Fibroblast of lung (primary cell): ENCODE measurements at regions not wholly inside any gene's neighbourhood (a gene's known extent, or its start where the extent isn't known, plus 50 kb on each side); places are given as distances from the start of the nearest gene placed in this dataset.

ENCODE experiments used
- EZH2 ChIP-seq: IDR thresholded peaks from 2 replicates; pipeline ENCODE4 v1.5.1; 2012; ENCODE audit warnings: low read length, control low read depth, mild to moderate bottlenecking; ENCODE audit errors: missing control alignments
- TF ChIP-seq, protein P1 (sequence below), 2 donors: IDR thresholded peaks in 1 of 2; conservative IDR thresholded peaks in 1 of 2; 1 replicate in 1 of 2; 2 replicates in 1 of 2; pipeline ENCODE4 v1.5.1; 2011 to 2012; ENCODE audit warnings: low read length in 2 of 2, control low read depth in 1 of 2, inconsistent platforms in 1 of 2, low read depth in 1 of 2, mild to moderate bottlenecking in 1 of 2

DNA sequence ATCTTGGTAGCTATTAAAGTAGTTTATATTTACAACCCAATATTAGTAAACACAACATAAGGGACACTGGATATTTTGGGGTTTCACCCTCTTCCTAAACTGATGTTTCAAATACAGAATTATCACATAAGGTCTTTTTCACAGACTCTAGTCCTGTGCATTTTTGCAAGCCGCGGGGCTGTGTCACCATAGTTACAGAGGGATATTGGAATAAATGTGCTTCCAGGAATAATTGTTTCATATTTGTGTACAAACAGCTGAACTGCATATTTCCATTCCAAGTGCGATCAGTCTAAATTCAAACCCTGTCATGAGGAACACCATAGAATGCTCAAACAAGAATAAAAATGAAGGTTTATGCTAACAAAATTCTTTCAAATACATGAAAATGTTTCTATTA, 762.5 kb upstream of the ARGLU1 start:
- TF ChIP-seq, protein P1, sequence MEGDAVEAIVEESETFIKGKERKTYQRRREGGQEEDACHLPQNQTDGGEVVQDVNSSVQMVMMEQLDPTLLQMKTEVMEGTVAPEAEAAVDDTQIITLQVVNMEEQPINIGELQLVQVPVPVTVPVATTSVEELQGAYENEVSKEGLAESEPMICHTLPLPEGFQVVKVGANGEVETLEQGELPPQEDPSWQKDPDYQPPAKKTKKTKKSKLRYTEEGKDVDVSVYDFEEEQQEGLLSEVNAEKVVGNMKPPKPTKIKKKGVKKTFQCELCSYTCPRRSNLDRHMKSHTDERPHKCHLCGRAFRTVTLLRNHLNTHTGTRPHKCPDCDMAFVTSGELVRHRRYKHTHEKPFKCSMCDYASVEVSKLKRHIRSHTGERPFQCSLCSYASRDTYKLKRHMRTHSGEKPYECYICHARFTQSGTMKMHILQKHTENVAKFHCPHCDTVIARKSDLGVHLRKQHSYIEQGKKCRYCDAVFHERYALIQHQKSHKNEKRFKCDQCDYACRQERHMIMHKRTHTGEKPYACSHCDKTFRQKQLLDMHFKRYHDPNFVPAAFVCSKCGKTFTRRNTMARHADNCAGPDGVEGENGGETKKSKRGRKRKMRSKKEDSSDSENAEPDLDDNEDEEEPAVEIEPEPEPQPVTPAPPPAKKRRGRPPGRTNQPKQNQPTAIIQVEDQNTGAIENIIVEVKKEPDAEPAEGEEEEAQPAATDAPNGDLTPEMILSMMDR (conservative IDR thresholded peaks at IDR 0.05 in 1 of 2, IDR thresholded peaks at IDR 0.05 in 1 of 2; ENCODE audit: low read depth in 1 of 2, low read length in 2 of 2): no peak
- TF ChIP-seq EZH2: no peak
